ENCODE measurements at regions not wholly inside any gene's neighbourhood (a gene's known extent, or its start where the extent isn't known, plus 50 kb on each side); places are given as distances from the start of the nearest gene placed in this dataset.

GRCh38 chr17:34511265-34511664 is 68.1 kb upstream of the TMEM132E start:
- no peak overlapping the region for H3K4me3 ChIP-seq (replicated peaks; ENCODE audit: low read depth, low read length)
- no peak for DNase-seq (ENCODE audit: low read depth)
- TF ChIP-seq, protein P1, sequence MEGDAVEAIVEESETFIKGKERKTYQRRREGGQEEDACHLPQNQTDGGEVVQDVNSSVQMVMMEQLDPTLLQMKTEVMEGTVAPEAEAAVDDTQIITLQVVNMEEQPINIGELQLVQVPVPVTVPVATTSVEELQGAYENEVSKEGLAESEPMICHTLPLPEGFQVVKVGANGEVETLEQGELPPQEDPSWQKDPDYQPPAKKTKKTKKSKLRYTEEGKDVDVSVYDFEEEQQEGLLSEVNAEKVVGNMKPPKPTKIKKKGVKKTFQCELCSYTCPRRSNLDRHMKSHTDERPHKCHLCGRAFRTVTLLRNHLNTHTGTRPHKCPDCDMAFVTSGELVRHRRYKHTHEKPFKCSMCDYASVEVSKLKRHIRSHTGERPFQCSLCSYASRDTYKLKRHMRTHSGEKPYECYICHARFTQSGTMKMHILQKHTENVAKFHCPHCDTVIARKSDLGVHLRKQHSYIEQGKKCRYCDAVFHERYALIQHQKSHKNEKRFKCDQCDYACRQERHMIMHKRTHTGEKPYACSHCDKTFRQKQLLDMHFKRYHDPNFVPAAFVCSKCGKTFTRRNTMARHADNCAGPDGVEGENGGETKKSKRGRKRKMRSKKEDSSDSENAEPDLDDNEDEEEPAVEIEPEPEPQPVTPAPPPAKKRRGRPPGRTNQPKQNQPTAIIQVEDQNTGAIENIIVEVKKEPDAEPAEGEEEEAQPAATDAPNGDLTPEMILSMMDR (IDR thresholded peaks at IDR 0.05; ENCODE audit: low read length, missing control alignments), result no peak

- no peak overlapping the region for H3K4me3 ChIP-seq (replicated peaks; ENCODE audit: low read depth, low read length)
- TF ChIP-seq, protein P1 (IDR thresholded peaks at IDR 0.05; ENCODE audit: low read length, missing control alignments), result no peak
- DNase-seq (ENCODE audit: low read depth), result no peak
Observed at GRCh38 chr17:34504814-34505484, 74.4 kb upstream of the TMEM132E start.

DNA sequence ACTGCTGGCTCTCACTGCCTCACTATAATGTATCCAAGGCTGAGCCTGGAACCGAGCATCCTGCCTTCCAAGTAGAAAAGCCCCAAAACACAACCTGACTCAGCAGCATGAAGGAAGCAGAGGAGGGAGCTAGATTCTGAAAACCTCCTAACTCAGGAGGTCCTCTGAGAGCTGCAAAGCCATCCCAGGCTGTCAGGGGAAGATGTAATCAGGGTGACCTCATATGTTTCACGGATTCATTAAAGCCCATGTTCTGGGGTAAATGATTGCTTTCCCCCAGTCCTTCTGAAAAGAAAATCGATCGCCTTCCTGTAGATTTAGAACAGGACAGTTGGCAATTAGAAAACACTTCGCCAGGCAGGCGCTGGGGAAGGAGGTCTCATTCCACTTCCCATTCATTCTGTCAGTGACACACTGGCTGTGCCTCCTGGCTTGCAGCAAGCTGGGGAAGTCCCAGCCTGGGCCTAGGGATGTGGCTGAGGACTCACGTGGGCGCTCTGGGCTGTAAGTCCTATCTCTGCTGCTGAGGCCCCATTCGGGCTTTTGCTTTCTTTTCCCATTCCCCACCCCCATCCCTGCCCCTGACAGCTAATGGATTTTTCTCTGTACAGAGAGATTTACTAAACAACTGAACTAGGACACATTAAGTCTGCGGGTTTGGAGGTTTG is 75.7 kb upstream of the TMEM132E start:
- DNase-seq (ENCODE audit: low read depth), result peak; percentile 8
- TF ChIP-seq, protein P1 (IDR thresholded peaks at IDR 0.05; ENCODE audit: low read length, missing control alignments), result no peak

GRCh38 chr17:34502426-34502825 is 77.0 kb upstream of the TMEM132E start:
- no peak for DNase-seq (ENCODE audit: low read depth)
- H3K4me3 ChIP-seq (replicated peaks; ENCODE audit: low read depth, low read length), result no peak overlapping the region
- TF ChIP-seq, protein P1 (IDR thresholded peaks at IDR 0.05; ENCODE audit: low read length, missing control alignments), result no peak

More for the DNA sequence above, 75.7 kb upstream of the TMEM132E start:
- no peak overlapping the region for H3K4me3 ChIP-seq (replicated peaks; ENCODE audit: low read depth, low read length)

GRCh38 chr17:34499576-34499975 is 79.8 kb upstream of the TMEM132E start:
- no peak overlapping the region for H3K4me3 ChIP-seq (replicated peaks; ENCODE audit: low read depth, low read length)

DNA sequence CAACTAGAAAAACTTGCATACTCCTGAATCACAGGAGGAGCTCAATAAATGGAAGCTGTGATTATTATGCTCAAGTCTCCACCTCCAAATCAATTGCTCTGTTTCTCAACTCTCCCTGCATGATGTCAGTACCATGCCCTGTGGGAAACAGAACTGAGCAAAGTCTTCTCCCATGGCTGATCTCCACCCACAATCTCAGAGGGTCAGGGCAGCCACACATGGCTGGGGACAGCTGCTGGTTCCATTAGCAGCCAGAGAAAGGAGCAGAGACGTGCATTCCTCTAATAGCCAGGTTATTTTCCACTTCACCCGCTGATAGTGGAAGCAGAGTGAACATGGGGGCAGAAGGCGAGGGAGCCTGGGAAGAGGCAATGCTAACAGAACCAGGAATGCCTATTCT is 85.5 kb upstream of the TMEM132E start:
- TF ChIP-seq, protein P1 (IDR thresholded peaks at IDR 0.05; ENCODE audit: low read length, missing control alignments), result no peak
- no peak overlapping the region for H3K4me3 ChIP-seq (replicated peaks; ENCODE audit: low read depth, low read length)
- DNase-seq (ENCODE audit: low read depth), result no peak

More at GRCh38 chr17:34499576-34499975, 79.8 kb upstream of the TMEM132E start:
- TF ChIP-seq, protein P1 (IDR thresholded peaks at IDR 0.05; ENCODE audit: low read length, missing control alignments), result no peak
- peak; percentile 34 for DNase-seq (ENCODE audit: low read depth)
